GM04503 (cell line): ENCODE measurements at regions not wholly inside any gene's neighbourhood (a gene's known extent, or its start where the extent isn't known, plus 50 kb on each side); places are given as distances from the start of the nearest gene placed in this dataset.
"Not testable (repeated sequence)": the region's sequence is repeated elsewhere in the genome, so short reads cannot be mapped to it uniquely, and the experiment has no call there.

Experiments
- DNase-seq: peaks from one replicate; pipeline ENCODE4 v3.0.0-alpha.2; 2012; ENCODE audit warnings: low read depth

DNA sequence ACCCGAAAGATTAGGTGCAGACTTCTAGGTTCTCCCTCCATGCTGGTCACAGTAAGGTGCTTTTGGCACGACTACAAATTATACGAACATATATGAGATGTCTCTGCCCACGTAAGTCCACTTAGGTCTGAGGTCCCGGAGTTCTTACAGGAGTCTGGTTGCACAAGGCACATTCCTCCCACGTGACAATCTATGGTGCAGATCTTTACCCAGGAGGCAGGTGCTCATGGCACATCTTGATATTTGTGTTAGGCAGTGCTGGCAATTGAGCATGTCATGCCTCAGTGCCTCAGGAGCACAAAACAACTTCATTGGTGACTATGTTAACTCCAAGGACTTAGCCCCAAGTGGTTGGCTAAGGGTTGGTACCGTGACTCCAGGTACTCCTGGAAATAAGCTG lies 92.0 kb upstream of the AMN1 start:
- no peak for DNase-seq

- no peak for DNase-seq
These were observed 90.6 kb upstream of the AMN1 start for GRCh38 chr12:31819427-31819826.

GRCh38 chr12:31818623-31819268 lies 89.9 kb upstream of the AMN1 start:
- DNase-seq: no peak

GRCh38 chr12:31817120-31817519 lies 88.3 kb upstream of the AMN1 start:
- no peak for DNase-seq

- no peak for DNase-seq
These were observed 86.3 kb upstream of the AMN1 start for GRCh38 chr12:31815096-31815495.

DNA sequence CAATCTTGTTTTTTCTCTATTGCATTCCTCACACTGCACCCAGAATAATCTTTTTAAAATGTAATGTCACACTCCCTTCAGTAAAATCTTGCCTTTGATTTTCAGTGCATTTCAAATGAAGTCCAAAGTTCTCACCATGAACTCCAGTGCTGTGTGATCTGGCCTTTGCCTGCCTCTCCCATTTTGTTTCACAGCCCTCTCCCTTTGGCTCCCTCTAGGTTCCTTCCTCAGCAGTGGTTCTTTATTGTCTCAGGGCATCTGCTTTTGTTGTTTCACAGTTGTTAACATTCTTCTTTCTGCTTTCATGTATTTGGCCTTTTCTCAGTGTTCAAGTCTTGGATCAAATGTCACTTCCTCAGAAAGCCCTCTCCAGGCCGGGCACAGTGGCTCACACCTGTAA lies 84.5 kb upstream of the AMN1 start:
- no peak for DNase-seq

GRCh38 chr12:31807773-31808097 lies 78.9 kb upstream of the AMN1 start:
- no peak for DNase-seq

DNA sequence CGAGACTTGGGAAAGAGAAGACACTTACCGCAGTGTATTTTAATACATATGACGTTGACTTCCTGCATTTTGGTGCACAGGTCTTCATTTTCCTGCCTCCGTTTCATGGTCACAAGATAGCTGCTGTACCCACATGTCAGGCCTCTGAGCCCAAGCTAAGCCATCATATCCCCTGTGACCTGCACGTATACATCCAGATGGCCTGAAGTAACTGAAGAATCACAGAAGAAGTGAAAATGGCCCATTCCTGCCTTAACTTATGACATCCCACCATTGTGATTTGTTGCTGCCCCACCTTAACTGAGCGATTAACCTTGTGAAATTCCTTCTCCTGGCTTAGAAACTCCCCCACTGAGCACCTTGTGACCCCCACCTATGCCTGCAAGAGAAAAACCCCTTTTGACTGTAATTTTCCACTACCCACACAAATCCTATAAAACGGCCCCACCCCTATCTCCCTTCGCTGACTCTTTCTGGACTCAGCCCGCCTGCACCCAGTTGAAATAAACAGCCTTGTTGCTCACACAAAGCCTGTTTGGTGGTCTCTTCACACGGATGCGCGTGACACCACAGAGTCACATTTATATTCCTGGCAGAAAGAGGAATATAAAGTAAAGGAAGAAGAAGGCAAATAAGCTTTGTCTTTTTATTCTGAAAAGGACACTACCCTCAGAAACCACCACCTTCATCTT lies 78.4 kb upstream of the AMN1 start:
- not testable (repeated sequence) for DNase-seq

GRCh38 chr12:31805681-31806080 lies 76.9 kb upstream of the AMN1 start:
- DNase-seq: not testable (repeated sequence)

DNA sequence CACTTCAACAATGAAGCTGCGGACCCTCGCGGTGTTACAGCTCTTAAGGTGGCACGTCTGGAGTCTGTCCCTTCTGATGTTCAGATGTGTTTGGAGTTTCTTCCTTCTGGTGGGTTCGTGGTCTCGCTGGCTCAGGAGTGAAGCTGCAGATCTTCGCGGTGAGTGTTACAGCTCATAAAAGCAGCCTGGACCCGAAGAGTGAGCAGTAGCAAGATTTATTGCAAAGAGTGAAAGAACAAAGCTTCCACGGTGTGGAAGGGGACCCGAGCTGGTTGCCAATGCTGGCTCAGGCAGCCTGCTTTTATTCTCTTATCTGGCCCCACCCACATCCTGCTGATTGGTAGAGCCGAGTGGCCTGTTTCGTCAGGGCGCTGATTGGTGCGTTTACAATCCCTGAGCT lies 75.9 kb upstream of the AMN1 start:
- DNase-seq: not testable (repeated sequence)

- DNase-seq: no peak
These were observed 75.3 kb upstream of the AMN1 start for GRCh38 chr12:31804185-31804504.

DNA sequence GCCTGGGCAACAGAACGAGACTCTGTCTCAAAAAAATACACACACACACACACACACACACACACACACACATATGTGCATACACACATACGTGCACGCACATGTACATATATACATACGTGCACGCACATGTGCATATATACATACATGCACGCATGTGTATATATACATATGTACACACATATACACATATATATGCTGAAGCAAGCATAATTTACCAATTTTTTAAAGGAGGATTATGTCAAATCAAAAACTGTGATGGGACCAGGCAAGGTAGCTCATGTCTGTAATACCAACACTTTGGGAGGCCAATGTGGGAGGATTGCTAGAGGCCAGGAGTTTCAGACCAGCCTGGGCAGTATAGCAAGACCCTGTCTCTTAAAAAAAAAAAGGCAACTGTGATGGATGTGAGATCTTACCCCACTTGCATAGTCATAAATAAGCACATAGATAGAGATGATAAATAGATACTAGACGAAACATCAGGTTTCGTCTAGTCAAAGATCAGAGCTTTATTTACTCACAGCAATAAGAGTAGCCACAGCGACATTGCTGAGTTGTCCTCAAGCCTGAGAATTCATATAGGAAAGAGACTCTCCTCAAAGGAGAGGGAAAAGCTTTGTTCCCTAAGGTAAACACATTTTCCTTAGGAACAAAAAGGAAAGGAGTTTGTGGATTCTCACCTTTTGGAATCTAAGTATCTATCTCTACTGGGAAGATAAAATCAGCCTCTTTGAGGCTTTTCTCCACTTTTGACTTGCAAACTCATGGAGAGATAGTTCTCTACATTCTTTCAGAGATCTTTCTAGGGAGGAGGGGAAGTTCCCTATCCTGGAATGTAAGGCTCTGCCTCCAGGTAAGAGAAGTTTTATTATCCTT lies 74.7 kb upstream of the AMN1 start:
- no peak for DNase-seq

DNA sequence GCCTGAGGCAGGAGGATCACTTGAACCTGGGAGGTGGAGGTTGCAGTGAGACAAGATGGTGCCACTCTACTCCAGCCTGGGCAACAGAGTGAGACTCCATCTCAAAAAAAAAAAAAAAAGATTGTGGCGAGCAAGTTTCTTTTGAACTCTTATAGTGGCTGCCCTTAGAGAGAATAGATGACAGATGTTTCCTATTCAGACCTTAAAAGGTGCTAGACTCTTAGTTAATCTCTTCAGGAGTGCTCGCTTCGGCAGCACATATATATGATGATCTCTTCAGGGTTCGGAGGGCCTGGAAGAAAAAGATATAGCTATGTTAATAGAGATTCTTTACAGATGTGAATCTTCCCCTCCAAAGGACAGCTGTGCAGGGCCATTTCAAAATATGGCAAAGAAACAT lies 73.1 kb upstream of the AMN1 start:
- DNase-seq: no peak

DNA sequence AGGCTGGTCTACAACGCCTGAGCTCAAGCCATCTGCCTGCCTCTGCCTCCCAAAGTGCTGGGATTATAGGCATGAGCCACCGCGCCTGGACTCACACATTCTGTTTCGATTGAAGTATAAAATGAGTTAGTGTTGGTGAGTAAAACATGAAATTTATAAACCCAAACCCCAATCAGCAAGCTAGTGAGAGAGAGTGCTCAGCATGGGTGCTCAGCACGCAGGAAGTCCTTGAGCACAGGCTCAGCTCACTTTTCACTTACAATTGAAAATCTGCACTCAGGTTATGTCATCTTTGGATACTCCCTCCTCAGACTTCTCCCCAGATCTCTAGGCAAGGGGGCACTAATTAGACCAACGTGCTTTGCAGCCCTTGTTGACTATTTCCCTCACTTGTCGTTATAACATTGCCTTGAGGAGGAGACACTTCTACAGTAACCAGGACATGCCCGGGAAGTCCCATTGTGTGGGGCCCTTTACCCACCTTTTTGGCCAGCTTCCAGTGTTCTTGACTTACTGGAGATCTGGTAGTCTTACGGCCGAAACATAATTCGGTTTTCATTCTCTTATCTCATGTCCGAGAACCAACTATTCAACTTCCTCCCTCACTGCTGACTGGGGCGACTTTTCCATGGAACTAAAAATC lies 68.5 kb upstream of the AMN1 start:
- DNase-seq: no peak

DNA sequence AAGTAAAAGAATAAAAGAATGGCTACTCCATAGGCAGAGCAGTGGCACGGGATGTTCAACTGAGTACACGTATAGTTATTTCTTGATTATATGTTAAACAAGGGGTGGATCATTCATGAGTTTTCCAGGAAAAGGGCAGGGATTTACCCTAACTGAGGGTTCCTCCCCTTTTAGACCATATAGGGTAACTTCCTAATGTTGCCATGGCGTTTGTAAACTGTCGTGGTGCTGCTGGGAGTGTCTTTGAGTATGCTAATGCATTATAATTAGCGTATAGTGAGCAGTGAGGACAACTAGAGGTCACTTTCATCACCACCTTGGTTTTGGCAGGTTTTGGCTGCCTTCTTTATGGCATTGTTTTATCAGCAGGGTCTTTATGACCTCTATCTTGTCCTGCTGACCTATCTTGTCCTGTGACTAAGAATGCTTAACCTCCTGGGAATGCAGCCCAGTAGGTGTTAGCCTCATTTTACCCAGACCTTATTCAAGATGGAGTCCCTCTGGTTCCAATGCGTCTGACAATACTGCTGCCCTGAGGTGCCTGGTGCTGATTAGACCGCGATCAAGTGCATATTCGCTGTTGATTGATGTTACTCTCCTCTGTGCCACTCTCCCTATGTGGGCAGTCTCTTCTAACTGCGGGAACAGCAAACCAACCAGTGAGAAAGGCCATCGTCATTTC lies 67.6 kb upstream of the AMN1 start:
- no peak for DNase-seq

- no peak for DNase-seq
These were observed 65.9 kb upstream of the AMN1 start for GRCh38 chr12:31794745-31795144.

DNA sequence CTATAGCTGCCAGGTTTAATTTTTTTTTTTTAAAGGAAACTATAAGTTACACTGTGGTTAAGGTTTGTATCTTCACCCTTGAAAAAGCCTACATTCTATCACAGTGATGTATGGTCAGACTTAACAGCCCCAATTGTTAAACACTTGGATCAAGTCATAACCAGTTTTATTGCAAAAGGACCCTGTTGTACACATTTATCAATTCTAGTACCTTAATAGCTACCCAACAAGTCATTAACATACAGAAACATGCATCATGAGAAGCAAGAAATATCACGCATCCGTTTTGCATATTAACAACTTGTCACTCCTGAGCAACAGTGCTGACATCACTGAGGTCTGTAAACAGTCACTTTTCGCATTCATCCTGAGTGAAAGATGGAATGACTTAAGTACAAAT lies 62.4 kb upstream of the AMN1 start:
- not testable (repeated sequence) for DNase-seq

- no peak for DNase-seq
These were observed 61.9 kb upstream of the AMN1 start for GRCh38 chr12:31790759-31791158.

DNA sequence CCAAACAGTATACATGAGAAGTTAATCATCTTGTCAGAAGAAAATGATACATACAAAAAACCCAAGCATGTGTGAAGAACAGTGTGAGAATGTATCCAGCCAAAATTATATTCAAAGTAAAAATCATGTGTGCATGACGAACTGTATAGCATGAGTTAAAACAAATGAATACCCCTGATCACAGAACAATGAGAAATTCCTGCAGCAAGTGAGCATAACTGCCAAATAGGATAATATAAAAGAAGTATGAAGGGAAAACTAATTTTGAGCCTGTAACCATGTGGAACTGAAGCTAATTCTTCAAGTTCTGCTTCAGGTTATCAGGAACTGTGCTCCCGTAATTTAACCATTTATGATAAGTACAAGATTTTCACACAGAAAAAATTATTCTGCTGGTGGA lies 56.5 kb upstream of the AMN1 start:
- DNase-seq: no peak

DNA sequence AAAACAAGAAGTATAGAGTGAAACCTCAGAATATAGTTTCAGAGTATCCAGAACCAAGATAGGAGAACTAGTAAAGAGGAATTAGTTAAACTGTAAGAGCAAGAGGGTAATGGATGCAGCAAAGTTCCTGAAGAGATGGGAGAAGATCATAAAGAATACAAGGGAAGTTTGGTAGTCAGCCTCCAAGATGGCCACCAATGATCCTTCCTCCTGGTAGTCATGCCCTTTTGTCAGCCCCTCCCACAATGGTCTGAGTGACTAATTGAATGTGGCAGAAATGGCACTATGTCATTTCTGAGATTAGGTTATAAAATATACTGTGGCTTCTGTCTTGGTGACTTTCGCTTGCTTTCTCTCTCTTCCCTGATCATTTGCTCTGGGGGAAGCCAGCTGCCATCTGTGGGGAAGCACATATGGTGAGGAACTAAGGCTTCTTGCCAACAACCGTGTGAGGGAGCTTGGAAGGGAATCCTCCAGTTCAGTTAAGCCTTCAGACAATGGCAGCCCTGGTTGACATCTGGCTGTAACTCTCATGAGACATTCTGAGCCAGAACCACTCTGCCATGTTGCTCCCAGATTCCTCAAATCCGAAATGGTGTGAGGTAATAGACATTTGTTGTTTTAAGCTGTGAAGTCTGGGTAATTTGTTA lies 55.3 kb upstream of the AMN1 start:
- no peak for DNase-seq

DNA sequence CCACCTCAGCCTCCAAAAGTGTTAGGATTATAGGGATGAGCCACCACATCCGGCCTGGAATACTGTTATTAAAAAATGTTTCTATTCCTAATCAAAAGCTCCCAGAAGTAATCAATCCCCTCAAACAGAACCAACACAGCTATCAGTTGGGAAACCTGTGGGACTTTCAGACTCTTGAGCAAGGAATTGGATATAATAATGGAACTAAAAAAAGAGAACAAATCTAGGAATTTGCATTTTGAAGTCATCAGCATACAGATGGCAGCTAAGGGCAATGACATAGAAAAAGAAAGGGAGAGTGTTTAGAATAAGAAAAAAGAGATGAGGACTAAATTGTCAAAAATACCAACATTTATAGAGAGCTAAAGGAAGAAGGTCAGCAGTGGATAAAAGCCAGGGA lies 54.7 kb upstream of the AMN1 start:
- DNase-seq: no peak
